Right cardiac atrium (tissue), 5 donors: ENCODE measurements at regions not wholly inside any gene's neighbourhood (a gene's known extent, or its start where the extent isn't known, plus 50 kb on each side); places are given as distances from the start of the nearest gene placed in this dataset.
"Not testable (repeated sequence)": the region's sequence is repeated elsewhere in the genome, so short reads cannot be mapped to it uniquely, and the experiment has no call there.

Experiments used
- ATAC-seq, 2 donors: fragments of 200-7000 bp; cut with Tn5 transposase; one replicate each; pipeline versions ENCODE4 v1.8.0 to v1.9.1; 2020; ENCODE audit warnings: moderate library complexity in 2 of 2, mild to moderate bottlenecking in 1 of 2
- DNase-seq, 3 donors: peaks; one replicate each; pipeline ENCODE4 v3.0.0-alpha.2; 2020
- H3K27ac ChIP-seq: one replicate; pipeline ENCODE4 v1.5.1; 2013; ENCODE audit warnings: mild to moderate bottlenecking, low read length, control low read depth, moderate library complexity
- H3K27me3 ChIP-seq: one replicate; pipeline ENCODE4 v1.6.1; 2013; ENCODE audit not compliant: control insufficient read depth, insufficient read depth
- H3K4me1 ChIP-seq: one replicate; pipeline ENCODE4 v1.6.1; 2013; ENCODE audit warnings: low read length; ENCODE audit not compliant: control insufficient read depth, insufficient read depth
- H3K4me3 ChIP-seq: one replicate; pipeline ENCODE4 v1.5.1; 2013; ENCODE audit warnings: low read length, control low read depth
- H3K9me3 ChIP-seq: one replicate; pipeline ENCODE4 v1.6.1; 2013; ENCODE audit warnings: low read length; ENCODE audit not compliant: control insufficient read depth
- WGBS: extraction: QIAGEN DNeasy Blood & Tissue Kit; methylation state at CpG from one replicate; pipeline ENCODE4 v1.1.7; 2013; 5-methylcytosine and 5-hydroxymethylcytosine counted together
- intact Hi-C, 4 donors: fragments of 100-400 bp; cut with DNase I; formaldehyde crosslinking; loops; one replicate each; pipeline versions ENCODE4 v1.11.0 to v1.14.0; 2022 to 2023
- donor health status: healthy with polysubstance abuse.
- donor health status: DM: no; HTN: yes; CAD: no.
- donor health status: DM: no; HTN: no; CAD: no.
- donor health status: DM: no; HTN: yes; CAD: no; lungs with severe emphysema.
- donor health status: DM: yes; HTN: yes; CAD: no.

- WGBS: 89% methylated on average over 2 of the region's 2 CpGs
- Histone ChIP-seq H3K4me1 (no peaks in the 10 kb centered on the region), H3K27ac (no peak overlapping the region), H3K27me3 (no peaks in the 10 kb centered on the region), H3K4me3 (no peak overlapping the region), H3K9me3 (no peaks in the 10 kb centered on the region)
- DNase-seq (no peak), ATAC-seq (no peak)
- intact Hi-C loops: no loop called here
Observed at GRCh38 chr11:19418221-19418620, 177.5 kb upstream of the E2F8 start.

DNA sequence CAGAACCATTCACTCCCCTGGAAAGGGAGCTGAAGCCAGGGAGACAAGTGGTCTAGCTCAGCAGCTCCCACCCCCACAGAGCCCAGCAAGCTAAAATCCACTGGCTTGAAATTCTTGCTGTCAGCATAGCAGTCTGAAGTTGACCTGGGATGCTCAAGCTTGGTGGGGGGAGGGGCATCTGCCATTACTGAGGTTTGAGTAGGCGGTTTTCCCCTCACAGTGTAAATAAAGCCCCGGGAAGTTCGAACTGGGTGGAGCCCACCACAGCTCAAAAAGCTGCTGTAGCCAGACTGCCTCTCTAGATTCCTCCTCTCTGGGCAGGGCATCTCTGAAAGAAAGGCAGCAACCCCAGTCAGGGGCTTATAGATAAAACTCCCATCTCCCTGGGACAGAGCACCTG, 171.3 kb upstream of the E2F8 start:
- H3K27ac ChIP-seq, intact Hi-C loops, ATAC-seq, DNase-seq, H3K27me3 ChIP-seq, H3K9me3 ChIP-seq, H3K4me1 ChIP-seq, H3K4me3 ChIP-seq: not testable (repeated sequence)
- 20% methylated on average over 3 of the region's 3 CpGs for WGBS

- DNase-seq (no peak), ATAC-seq (no peak)
- Histone ChIP-seq H3K4me1 (no peaks in the 10 kb centered on the region), H3K4me3 (no peak overlapping the region), H3K27me3 (no peaks in the 10 kb centered on the region), H3K9me3 (no peaks in the 10 kb centered on the region), H3K27ac (no peak overlapping the region)
- 89% methylated on average over 3 of the region's 3 CpGs for WGBS
- intact Hi-C loops: no loop called here
Observed at GRCh38 chr11:19410032-19410431, 169.3 kb upstream of the E2F8 start.

- H3K9me3 ChIP-seq: no peaks in the 10 kb centered on the region
- intact Hi-C loops: no loop called here
- H3K27ac ChIP-seq: no peak overlapping the region
- no peaks in the 10 kb centered on the region for H3K4me1 ChIP-seq
- 33% methylated on average over 3 of the region's 3 CpGs for WGBS
- H3K4me3 ChIP-seq: no peak overlapping the region
- DNase-seq: peak in 2 of 3 donors; percentile 37 to 71
- peak; percentile 43 to 78 for ATAC-seq
- no peaks in the 10 kb centered on the region for H3K27me3 ChIP-seq
Observed at GRCh38 chr11:19409307-19409706, 168.6 kb upstream of the E2F8 start.

DNA sequence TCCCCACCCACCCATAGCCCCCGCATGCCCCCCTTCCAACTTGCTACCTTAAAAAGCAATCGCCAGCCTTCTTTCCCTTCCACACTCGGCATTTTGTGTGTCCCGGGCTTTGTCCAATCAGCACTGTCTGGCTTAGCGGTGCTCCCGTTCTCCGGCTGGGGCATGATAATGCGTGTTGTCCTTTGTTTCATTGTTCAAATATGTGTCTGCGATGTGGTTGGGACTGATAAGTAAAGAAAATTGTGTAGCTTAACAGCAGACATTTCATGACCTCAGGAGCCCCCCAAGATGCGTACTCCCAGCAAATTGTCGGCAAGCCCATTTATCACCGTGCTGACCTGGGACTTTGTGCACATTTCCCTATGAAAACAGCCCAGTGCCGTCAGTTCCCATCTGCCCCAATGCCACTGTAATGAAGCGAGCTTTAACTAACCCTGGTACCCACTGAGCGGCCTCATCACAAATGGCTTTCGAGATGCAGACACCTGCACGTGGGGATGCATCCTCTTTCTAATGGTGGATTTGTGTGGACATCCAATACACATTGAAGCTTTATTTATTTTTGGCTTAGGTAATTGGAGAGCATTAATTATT, 167.0 kb upstream of the E2F8 start:
- Histone ChIP-seq H3K9me3 (no peaks in the 10 kb centered on the region), H3K27ac (no peak overlapping the region), H3K27me3 (no peaks in the 10 kb centered on the region), H3K4me3 (no peak overlapping the region), H3K4me1 (no peaks in the 10 kb centered on the region)
- ATAC-seq (no peak), DNase-seq (no peak)
- intact Hi-C loops: no loop called here
- WGBS: 79% methylated on average over 17 of the region's 17 CpGs

DNA sequence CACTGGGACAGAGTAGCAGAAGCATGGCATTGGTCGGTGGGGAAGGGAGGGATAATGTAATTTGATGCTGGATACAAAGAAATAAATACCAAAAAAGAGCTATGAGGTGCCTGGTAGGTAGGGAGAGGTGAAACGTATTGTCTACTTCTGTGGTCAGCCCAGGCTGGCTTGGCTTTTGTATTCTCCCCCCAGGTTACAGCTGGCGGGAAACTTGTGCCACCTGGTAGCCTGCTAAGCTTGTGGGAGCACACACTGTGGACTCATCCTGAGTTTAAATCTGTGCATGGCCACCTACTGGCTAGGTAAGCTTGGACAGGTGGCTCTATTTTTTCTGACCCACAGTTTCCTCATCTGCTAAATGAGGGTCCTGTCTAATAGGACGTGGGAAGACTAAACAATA, 165.2 kb upstream of the E2F8 start:
- Histone ChIP-seq H3K4me1 (no peaks in the 10 kb centered on the region), H3K9me3 (no peaks in the 10 kb centered on the region), H3K27me3 (no peaks in the 10 kb centered on the region), H3K4me3 (no peak overlapping the region), H3K27ac (no peak overlapping the region)
- DNase-seq (no peak), ATAC-seq (no peak)
- 85% methylated on average over 4 of the region's 4 CpGs for WGBS
- intact Hi-C loops: no loop called here

GRCh38 chr11:19404787-19405186, 164.0 kb upstream of the E2F8 start:
- Histone ChIP-seq H3K4me1 (no peaks in the 10 kb centered on the region), H3K27ac (no peak overlapping the region), H3K9me3 (no peaks in the 10 kb centered on the region), H3K4me3 (no peak overlapping the region), H3K27me3 (no peaks in the 10 kb centered on the region)
- DNase-seq (no peak), ATAC-seq (no peak)
- intact Hi-C loops: no loop called here
- 50% methylated on average over 6 of the region's 6 CpGs for WGBS

- Histone ChIP-seq H3K4me1 (peaks cover 3% of the 10 kb centered on the region), H3K4me3 (no peak overlapping the region), H3K27ac (no peak overlapping the region), H3K27me3 (no peaks in the 10 kb centered on the region), H3K9me3 (no peaks in the 10 kb centered on the region)
- WGBS: 75% methylated on average over 7 of the region's 7 CpGs
- no peak for DNase-seq
- intact Hi-C loops: no loop called here
- no peak for ATAC-seq
Observed at GRCh38 chr11:19403196-19403895, 162.6 kb upstream of the E2F8 start.

DNA sequence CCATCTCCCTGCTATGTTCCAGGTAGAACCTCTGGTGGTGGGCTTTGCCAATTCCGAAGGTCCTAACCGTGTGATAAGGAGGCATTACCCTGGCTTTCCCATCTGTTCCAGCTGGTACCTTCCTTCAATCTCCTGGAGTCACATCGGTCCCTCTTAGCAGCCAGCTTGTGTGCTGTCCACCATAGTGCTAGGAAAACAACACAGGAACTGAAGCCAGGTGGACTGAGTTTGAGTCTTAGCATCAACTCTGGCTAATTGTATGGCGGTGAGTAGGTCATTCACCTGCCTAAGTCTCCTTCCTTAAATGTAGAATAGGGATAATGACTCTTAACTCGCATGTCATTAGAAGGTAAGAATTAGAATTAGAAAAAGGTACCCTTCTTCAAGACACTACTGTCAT, 159.6 kb upstream of the E2F8 start:
- intact Hi-C loops: no loop called here
- H3K27ac ChIP-seq: no peak overlapping the region
- H3K4me3 ChIP-seq: no peak overlapping the region
- DNase-seq (no peak), ATAC-seq (no peak)
- 98% methylated on average over 5 of the region's 5 CpGs for WGBS
- H3K9me3 ChIP-seq: no peaks in the 10 kb centered on the region
- peaks cover 4% of the 10 kb centered on the region for H3K4me1 ChIP-seq
- H3K27me3 ChIP-seq: no peaks in the 10 kb centered on the region

- 44% methylated on average over 9 of the region's 9 CpGs for WGBS
- peak; percentile 59 to 73 for ATAC-seq
- no peaks in the 10 kb centered on the region for H3K9me3 ChIP-seq
- intact Hi-C loops: no loop called here
- peaks cover 4% of the 10 kb centered on the region for H3K4me1 ChIP-seq
- no peak overlapping the region for H3K4me3 ChIP-seq
- H3K27me3 ChIP-seq: no peaks in the 10 kb centered on the region
- no peak overlapping the region for H3K27ac ChIP-seq
- peak; percentile 47 to 72 (median 70) for DNase-seq
Observed at GRCh38 chr11:19398772-19399527, 158.2 kb upstream of the E2F8 start.

DNA sequence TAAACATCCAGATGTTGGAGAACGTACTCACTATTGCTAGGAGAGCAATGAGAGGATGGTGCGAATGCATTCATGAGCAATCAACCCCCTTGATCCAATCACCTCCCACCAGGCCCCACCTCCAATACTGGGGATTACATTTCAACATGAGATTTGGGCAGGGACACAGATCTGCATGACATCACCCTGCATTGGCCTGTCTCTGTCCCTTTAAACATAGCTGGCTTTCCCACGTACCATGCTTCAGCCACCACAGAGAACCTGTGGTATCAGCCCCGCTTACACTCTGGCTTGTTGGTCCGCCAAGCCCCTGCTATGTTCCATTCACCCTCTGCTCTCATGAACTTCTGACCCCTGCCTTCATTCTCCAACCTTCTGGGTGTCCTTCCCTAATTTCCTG, 157.5 kb upstream of the E2F8 start:
- no peaks in the 10 kb centered on the region for H3K9me3 ChIP-seq
- intact Hi-C loops: no loop called here
- no peak for DNase-seq
- H3K4me1 ChIP-seq: peaks cover 4% of the 10 kb centered on the region
- peak overlapping the region; percentile 2 for H3K27ac ChIP-seq
- H3K4me3 ChIP-seq: no peak overlapping the region
- no peaks in the 10 kb centered on the region for H3K27me3 ChIP-seq
- ATAC-seq: peak; percentile 25 to 38
- WGBS: 71% methylated on average over 5 of the region's 5 CpGs
